ENCODE measurements at regions not wholly inside any gene's neighbourhood (a gene's known extent, or its start where the extent isn't known, plus 50 kb on each side); places are given as distances from the start of the nearest gene placed in this dataset.
"Not testable (repeated sequence)": the region's sequence is repeated elsewhere in the genome, so short reads cannot be mapped to it uniquely, and the experiment has no call there.

- no peak overlapping the region for H3K4me3 ChIP-seq
- WGBS, 4 donors = 68 to 81% (median 73%) methylated on average over 3 of the region's 3 CpGs
- no peak for DNase-seq
- H3K27me3 ChIP-seq = no peaks in the 10 kb centered on the region
- no peaks in the 10 kb centered on the region for H3K4me1 ChIP-seq (replicated peaks in 1 of 2)
- intact Hi-C loops (cut with DNase I) = loop anchor here (5.0 to 10.0 kb wide), 3 partner anchors 158 to 473 kb away; no protein-coding TSS in a partner anchor
- H3K9me3 ChIP-seq (replicated peaks in 1 of 3) = no peaks in the 10 kb centered on the region
- TF ChIP-seq CTCF (IDR thresholded peaks at IDR 0.05) (no peak), POLR2A (IDR thresholded peaks at IDR 0.05) (no peak)
- no peaks in the 10 kb centered on the region for H3K36me3 ChIP-seq (replicated peaks in 1 of 2)
- no peak overlapping the region for H3K27ac ChIP-seq
Measured at GRCh38 chr12:107605293-107605692, 80.3 kb upstream of the PWP1 start.

- Histone ChIP-seq H3K4me3 (no peak overlapping the region), H3K4me1 (replicated peaks in 1 of 2) (no peaks in the 10 kb centered on the region), H3K27me3 (no peaks in the 10 kb centered on the region), H3K36me3 (replicated peaks in 1 of 2) (no peaks in the 10 kb centered on the region), H3K27ac (no peak overlapping the region), H3K9me3 (replicated peaks in 1 of 3) (no peaks in the 10 kb centered on the region)
- peak; percentile 67 to 92 (median 82) for DNase-seq
- TF ChIP-seq CTCF (IDR thresholded peaks at IDR 0.05) = peak; percentile 80 to 96 (median 90)
- no peak for TF ChIP-seq POLR2A (IDR thresholded peaks at IDR 0.05)
- 33 to 53% (median 38%) methylated on average over 16 to 21 of the region's 21 CpGs for WGBS, 4 donors
- intact Hi-C loops (cut with DNase I) = loop anchor here (2.0 to 10.0 kb wide), 4 partner anchors 160 to 475 kb away; no protein-coding TSS in a partner anchor
Measured at GRCh38 chr12:107607464-107608392, 77.9 kb upstream of the PWP1 start.

GRCh38 chr12:107608779-107609178 lies 76.8 kb upstream of the PWP1 start:
- 85 to 98% (median 89%) methylated on average over 5 of the region's 5 CpGs for WGBS, 4 donors
- intact Hi-C loops (cut with DNase I) = loop anchor here (5.0 to 10.0 kb wide), 3 partner anchors 161 to 476 kb away; no protein-coding TSS in a partner anchor
- not testable (repeated sequence) for H3K27ac ChIP-seq

GRCh38 chr12:107610021-107610859 lies 75.4 kb upstream of the PWP1 start:
- Histone ChIP-seq H3K27ac (no peak overlapping the region), H3K4me3 (no peak overlapping the region), H3K27me3 (no peaks in the 10 kb centered on the region), H3K9me3 (replicated peaks in 1 of 3) (no peaks in the 10 kb centered on the region), H3K4me1 (replicated peaks in 1 of 2) (no peaks in the 10 kb centered on the region), H3K36me3 (replicated peaks in 1 of 2) (no peaks in the 10 kb centered on the region)
- peak in 5 of 7 donors; percentile 24 to 52 (median 25) for DNase-seq
- peak in 5 of 6 experiments; percentile 25 to 43 (median 34) for TF ChIP-seq CTCF (IDR thresholded peaks at IDR 0.05)
- TF ChIP-seq POLR2A (IDR thresholded peaks at IDR 0.05) = no peak
- intact Hi-C loops (cut with DNase I) = no loop called here
- WGBS, 4 donors = 55 to 72% (median 62%) methylated on average over 19 to 20 of the region's 20 CpGs

More at GRCh38 chr12:107608779-107609178, 76.8 kb upstream of the PWP1 start:
- H3K4me1 ChIP-seq (replicated peaks in 1 of 2); H3K4me3 ChIP-seq; DNase-seq; H3K27me3 ChIP-seq; H3K9me3 ChIP-seq (replicated peaks in 1 of 3); H3K36me3 ChIP-seq (replicated peaks in 1 of 2): not testable (repeated sequence)
